WTC11 (cell line): ENCODE measurements at regions not wholly inside any gene's neighbourhood (a gene's known extent, or its start where the extent isn't known, plus 50 kb on each side); places are given as distances from the start of the nearest gene placed in this dataset.

Experiments used
- ATAC-seq: fragments of 200-7000 bp; cut with Tn5 transposase; 2 replicates; pipeline ENCODE4 v1.10.0; 2021; ENCODE audit warnings: mild to moderate bottlenecking, moderate library complexity
- CTCF ChIA-PET: fragments of 300-600 bp; sonication (Branson Sonifier 250); formaldehyde crosslinking; loops from one replicate; lab custom pipeline; 2021; ENCODE audit warnings: antibody characterized with exemption; lab: Charles Lee
- POLR2A ChIA-PET: fragments of 350-600 bp; sonication (Branson Sonifier 250); formaldehyde crosslinking; loops from one replicate; lab custom pipeline; 2021; ENCODE audit warnings: antibody characterized with exemption; lab: Charles Lee
- DNase-seq: peaks from one replicate; pipeline ENCODE4 v3.0.0; 2021; ENCODE audit warnings: low spot score
- H3K27ac Mint-ChIP-seq: 2 replicates; pipeline ENCODE4 v1.8.0; 2021; ENCODE audit warnings: mixed read lengths
- H3K27me3 Mint-ChIP-seq: 2 replicates; pipeline ENCODE4 v1.8.0; 2021; ENCODE audit warnings: low read depth, mild to moderate bottlenecking, moderate library complexity, mixed read lengths
- H3K36me3 Mint-ChIP-seq: 2 replicates; pipeline ENCODE4 v1.8.0; 2021; ENCODE audit warnings: mixed read lengths
- H3K4me1 Mint-ChIP-seq: 2 replicates; pipeline ENCODE4 v1.8.0; 2022; ENCODE audit warnings: mixed read lengths
- H3K4me3 Mint-ChIP-seq: 2 replicates; pipeline ENCODE4 v1.8.0; 2021; ENCODE audit warnings: mild to moderate bottlenecking, moderate library complexity, mixed read lengths
- H3K9me3 Mint-ChIP-seq: 2 replicates; pipeline ENCODE4 v1.8.0; 2021; ENCODE audit warnings: mixed read lengths
- ATF1 ChIP-seq: sonication (generic); formaldehyde crosslinking; IDR thresholded peaks from 2 replicates; pipeline ENCODE4 v1.8.1; 2023; ENCODE audit warnings: mild to moderate bottlenecking, moderate library complexity, missing genetic modification reagents
- ATF6 ChIP-seq: sonication (generic); formaldehyde crosslinking; IDR thresholded peaks from 2 replicates; pipeline ENCODE4 v1.8.1; 2023; ENCODE audit warnings: mild to moderate bottlenecking, missing genetic modification reagents
- FOXP4 ChIP-seq: sonication (generic); formaldehyde crosslinking; IDR thresholded peaks from 2 replicates; pipeline ENCODE4 v1.8.0; 2022; ENCODE audit warnings: mild to moderate bottlenecking, missing genetic modification reagents
- NFE2L1 ChIP-seq: sonication (generic); formaldehyde crosslinking; IDR thresholded peaks from 2 replicates; pipeline ENCODE4 v1.8.1; 2023; ENCODE audit warnings: missing genetic modification reagents
- PRRX2 ChIP-seq: fragments of 250-450 bp; sonication (Bioruptor Pico); IDR thresholded peaks from 2 replicates; pipeline ENCODE4 v1.8.0; 2021; ENCODE audit warnings: mild to moderate bottlenecking
- SMAD3 ChIP-seq: sonication (generic); formaldehyde crosslinking; IDR thresholded peaks from 2 replicates; pipeline ENCODE4 v1.8.0; 2022; ENCODE audit warnings: missing genetic modification reagents, mild to moderate bottlenecking, borderline replicate concordance
- TEAD4 ChIP-seq: sonication (generic); formaldehyde crosslinking; IDR thresholded peaks from 2 replicates; pipeline ENCODE4 v1.8.0; 2022; ENCODE audit warnings: mild to moderate bottlenecking, missing genetic modification reagents
- ZBTB21 ChIP-seq: sonication (generic); formaldehyde crosslinking; IDR thresholded peaks from 2 replicates; pipeline ENCODE4 v1.8.1; 2023; ENCODE audit warnings: mild to moderate bottlenecking, missing genetic modification reagents, borderline replicate concordance
- ZNF219 ChIP-seq: sonication (generic); formaldehyde crosslinking; IDR thresholded peaks from 2 replicates; pipeline ENCODE4 v1.8.0; 2023; ENCODE audit warnings: missing genetic modification reagents, mild to moderate bottlenecking, borderline replicate concordance
- ZNF232 ChIP-seq: sonication (generic); formaldehyde crosslinking; IDR thresholded peaks from 2 replicates; pipeline ENCODE4 v1.8.0; 2022; ENCODE audit warnings: mild to moderate bottlenecking, missing genetic modification reagents
- ZNF423 ChIP-seq: fragments of 250-450 bp; sonication (Bioruptor Pico); IDR thresholded peaks from 2 replicates; pipeline ENCODE4 v2.1.2; 2022; ENCODE audit warnings: mild to moderate bottlenecking, moderate library complexity
- TF ChIP-seq, protein P1 (sequence below): sonication (generic); formaldehyde crosslinking; IDR thresholded peaks from 2 replicates; pipeline ENCODE4 v1.8.1; 2023; ENCODE audit warnings: mild to moderate bottlenecking, missing genetic modification reagents
- TF ChIP-seq, protein P2 (sequence below): fragments of 200-600 bp; IDR thresholded peaks from 2 replicates; pipeline ENCODE4 v1.8.0; 2022; ENCODE audit warnings: antibody characterized with exemption

DNA sequence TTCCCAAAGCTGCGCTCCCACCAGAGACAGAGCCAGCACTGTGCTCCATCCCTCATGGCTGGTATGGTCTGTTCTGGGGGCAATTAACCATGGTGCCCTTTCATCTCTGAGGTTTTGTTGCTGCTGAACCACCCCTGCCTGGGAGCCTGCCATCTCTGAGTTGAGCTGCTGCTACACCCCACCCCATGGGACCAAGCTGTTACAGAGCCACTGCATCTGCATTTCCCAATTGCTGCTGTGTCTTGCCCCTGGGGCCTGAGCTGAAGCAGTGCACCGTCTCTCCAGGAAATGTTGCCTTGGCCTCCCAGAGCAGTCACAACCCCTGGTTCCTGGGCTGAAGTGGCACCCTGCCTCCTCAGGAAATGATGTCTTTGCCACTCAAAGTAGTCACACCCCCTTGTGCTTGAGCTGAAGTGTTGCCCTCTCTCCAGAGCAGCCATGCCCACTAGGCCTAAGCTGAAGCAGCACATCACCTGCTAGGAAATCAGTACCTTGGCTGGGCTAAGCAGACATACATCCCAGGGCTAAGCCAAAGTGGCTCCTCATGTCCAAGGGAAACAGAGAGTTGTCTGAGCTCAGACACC is 140.3 kb downstream of the RERGL start:
- no peak overlapping the region for H3K27ac Mint-ChIP-seq
- H3K9me3 Mint-ChIP-seq: no peaks in the 10 kb centered on the region
- ChIA-PET CTCF (no interaction called here), POLR2A (no interaction called here)
- peaks cover 8% of the 10 kb centered on the region for H3K4me1 Mint-ChIP-seq
- no peaks in the 10 kb centered on the region for H3K27me3 Mint-ChIP-seq
- H3K4me3 Mint-ChIP-seq: no peak overlapping the region
- H3K36me3 Mint-ChIP-seq: no peaks in the 10 kb centered on the region
- DNase-seq: no peak
- ATAC-seq: peak; percentile 71
- TF ChIP-seq PRRX2 (CRISPR knock-in tag): no peak
- no peak for TF ChIP-seq TEAD4 (CRISPR knock-in tag)

GRCh38 chr12:17928708-17929366 is 161.2 kb downstream of the RERGL start:
- TF ChIP-seq ZNF423 (CRISPR knock-in tag): no peak
- no peak for TF ChIP-seq ATF1 (CRISPR knock-in tag)
- TF ChIP-seq, protein P1, sequence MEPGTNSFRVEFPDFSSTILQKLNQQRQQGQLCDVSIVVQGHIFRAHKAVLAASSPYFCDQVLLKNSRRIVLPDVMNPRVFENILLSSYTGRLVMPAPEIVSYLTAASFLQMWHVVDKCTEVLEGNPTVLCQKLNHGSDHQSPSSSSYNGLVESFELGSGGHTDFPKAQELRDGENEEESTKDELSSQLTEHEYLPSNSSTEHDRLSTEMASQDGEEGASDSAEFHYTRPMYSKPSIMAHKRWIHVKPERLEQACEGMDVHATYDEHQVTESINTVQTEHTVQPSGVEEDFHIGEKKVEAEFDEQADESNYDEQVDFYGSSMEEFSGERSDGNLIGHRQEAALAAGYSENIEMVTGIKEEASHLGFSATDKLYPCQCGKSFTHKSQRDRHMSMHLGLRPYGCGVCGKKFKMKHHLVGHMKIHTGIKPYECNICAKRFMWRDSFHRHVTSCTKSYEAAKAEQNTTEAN (CRISPR knock-in tag): no peak
- TF ChIP-seq ZNF232: no peak
- no peak for TF ChIP-seq ZBTB21 (CRISPR knock-in tag)
- TF ChIP-seq FOXP4: no peak
- TF ChIP-seq, protein P2, sequence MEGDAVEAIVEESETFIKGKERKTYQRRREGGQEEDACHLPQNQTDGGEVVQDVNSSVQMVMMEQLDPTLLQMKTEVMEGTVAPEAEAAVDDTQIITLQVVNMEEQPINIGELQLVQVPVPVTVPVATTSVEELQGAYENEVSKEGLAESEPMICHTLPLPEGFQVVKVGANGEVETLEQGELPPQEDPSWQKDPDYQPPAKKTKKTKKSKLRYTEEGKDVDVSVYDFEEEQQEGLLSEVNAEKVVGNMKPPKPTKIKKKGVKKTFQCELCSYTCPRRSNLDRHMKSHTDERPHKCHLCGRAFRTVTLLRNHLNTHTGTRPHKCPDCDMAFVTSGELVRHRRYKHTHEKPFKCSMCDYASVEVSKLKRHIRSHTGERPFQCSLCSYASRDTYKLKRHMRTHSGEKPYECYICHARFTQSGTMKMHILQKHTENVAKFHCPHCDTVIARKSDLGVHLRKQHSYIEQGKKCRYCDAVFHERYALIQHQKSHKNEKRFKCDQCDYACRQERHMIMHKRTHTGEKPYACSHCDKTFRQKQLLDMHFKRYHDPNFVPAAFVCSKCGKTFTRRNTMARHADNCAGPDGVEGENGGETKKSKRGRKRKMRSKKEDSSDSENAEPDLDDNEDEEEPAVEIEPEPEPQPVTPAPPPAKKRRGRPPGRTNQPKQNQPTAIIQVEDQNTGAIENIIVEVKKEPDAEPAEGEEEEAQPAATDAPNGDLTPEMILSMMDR: no peak
- no peak for TF ChIP-seq SMAD3 (CRISPR knock-in tag)
- CTCF ChIA-PET: no interaction called here
- H3K27ac Mint-ChIP-seq: no peak overlapping the region

GRCh38 chr12:17918013-17918412 is 172.0 kb downstream of the RERGL start:
- ChIA-PET CTCF (no interaction called here), POLR2A (no interaction called here)
- H3K27me3 Mint-ChIP-seq: no peaks in the 10 kb centered on the region
- no peak for ATAC-seq
- no peak for TF ChIP-seq ATF6 (CRISPR knock-in tag)
- TF ChIP-seq ZNF219 (CRISPR knock-in tag): no peak
- no peak for TF ChIP-seq NFE2L1 (CRISPR knock-in tag)
- H3K36me3 Mint-ChIP-seq: no peaks in the 10 kb centered on the region
- H3K27ac Mint-ChIP-seq: no peak overlapping the region
- DNase-seq: no peak
- H3K4me1 Mint-ChIP-seq: no peaks in the 10 kb centered on the region
- no peaks in the 10 kb centered on the region; the same call in 1 of the 2 replicates for H3K9me3 Mint-ChIP-seq
- no peak overlapping the region for H3K4me3 Mint-ChIP-seq

More at GRCh38 chr12:17928708-17929366, 161.2 kb downstream of the RERGL start:
- Mint-ChIP-seq H3K4me3 (no peak overlapping the region), H3K36me3 (no peaks in the 10 kb centered on the region), H3K9me3 (peaks cover 8% of the 10 kb centered on the region; the same call in 1 of the 2 replicates), H3K4me1 (peaks cover 6% of the 10 kb centered on the region; the same call in 1 of the 2 replicates), H3K27me3 (no peaks in the 10 kb centered on the region)
- POLR2A ChIA-PET: no interaction called here
- DNase-seq: no peak
- no peak for ATAC-seq
